Muscle layer of duodenum (tissue), 2 donors: ENCODE measurements at regions not wholly inside any gene's neighbourhood (a gene's known extent, or its start where the extent isn't known, plus 50 kb on each side); places are given as distances from the start of the nearest gene placed in this dataset.

Experiments used
- H3K27ac ChIP-seq: one replicate; pipeline ENCODE4 v1.7.0; 2013; ENCODE audit warnings: mild to moderate bottlenecking, low read length
- H3K27me3 ChIP-seq: one replicate; pipeline ENCODE4 v1.7.0; 2013; ENCODE audit warnings: low read depth, mild to moderate bottlenecking, control low read depth, low read length
- H3K36me3 ChIP-seq, 2 donors: one replicate each; pipeline ENCODE4 v1.7.0; 2013; ENCODE audit warnings: low read length in 2 of 2, control low read depth in 1 of 2, mild to moderate bottlenecking in 1 of 2; ENCODE audit not compliant: insufficient read depth in 2 of 2, control insufficient read depth in 1 of 2
- H3K4me1 ChIP-seq, 2 donors: one replicate each; pipeline ENCODE4 v1.7.0; 2013; ENCODE audit warnings: low read length in 2 of 2, mild to moderate bottlenecking in 2 of 2, control low read depth in 1 of 2, moderate library complexity in 1 of 2; ENCODE audit not compliant: insufficient read depth in 2 of 2, control insufficient read depth in 1 of 2
- H3K4me3 ChIP-seq, 2 donors: one replicate each; pipeline ENCODE4 v1.7.0; 2013; ENCODE audit warnings: low read length in 2 of 2, low read depth in 1 of 2, mild to moderate bottlenecking in 1 of 2
- H3K9me3 ChIP-seq, 2 donors: one replicate each; pipeline ENCODE4 v1.7.0; 2013; ENCODE audit warnings: low read length in 2 of 2, control low read depth in 1 of 2, mild to moderate bottlenecking in 1 of 2; ENCODE audit not compliant: control insufficient read depth in 1 of 2
- donor health status: healthy.

- no peak overlapping the region for H3K27ac ChIP-seq
- no peaks in the 10 kb centered on the region for H3K27me3 ChIP-seq
- no peaks in the 10 kb centered on the region for H3K4me1 ChIP-seq
- no peaks in the 10 kb centered on the region for H3K36me3 ChIP-seq
- no peaks in the 10 kb centered on the region for H3K9me3 ChIP-seq
- no peak overlapping the region for H3K4me3 ChIP-seq
These were observed 55.8 kb upstream of the TMEM18 start for GRCh38 chr2:733001-733400.

GRCh38 chr2:731711-732110 lies 54.5 kb upstream of the TMEM18 start:
- no peaks in the 10 kb centered on the region for H3K4me1 ChIP-seq
- no peak overlapping the region for H3K4me3 ChIP-seq
- H3K36me3 ChIP-seq = no peaks in the 10 kb centered on the region
- no peak overlapping the region for H3K27ac ChIP-seq
- H3K9me3 ChIP-seq = no peaks in the 10 kb centered on the region
- H3K27me3 ChIP-seq = no peaks in the 10 kb centered on the region

GRCh38 chr2:729376-729861 lies 52.2 kb upstream of the TMEM18 start:
- H3K27ac ChIP-seq = no peak overlapping the region
- no peaks in the 10 kb centered on the region for H3K9me3 ChIP-seq
- no peaks in the 10 kb centered on the region for H3K27me3 ChIP-seq
- no peaks in the 10 kb centered on the region for H3K4me1 ChIP-seq
- no peak overlapping the region for H3K4me3 ChIP-seq
- H3K36me3 ChIP-seq = no peaks in the 10 kb centered on the region

GRCh38 chr2:728165-728564 lies 51.0 kb upstream of the TMEM18 start:
- no peaks in the 10 kb centered on the region for H3K27me3 ChIP-seq
- no peak overlapping the region for H3K4me3 ChIP-seq

GRCh38 chr2:727071-727470 lies 49.9 kb upstream of the TMEM18 start:
- Histone ChIP-seq H3K27ac (no peak overlapping the region), H3K27me3 (no peaks in the 10 kb centered on the region), H3K4me3 (no peak overlapping the region), H3K4me1 (no peaks in the 10 kb centered on the region), H3K36me3 (no peaks in the 10 kb centered on the region), H3K9me3 (no peaks in the 10 kb centered on the region)

More at GRCh38 chr2:728165-728564, 51.0 kb upstream of the TMEM18 start:
- H3K4me1 ChIP-seq = no peaks in the 10 kb centered on the region
- H3K27ac ChIP-seq = no peak overlapping the region
- H3K9me3 ChIP-seq = no peaks in the 10 kb centered on the region
- H3K36me3 ChIP-seq = no peaks in the 10 kb centered on the region
